ENCODE measurements at regions not wholly inside any gene's neighbourhood (a gene's known extent, or its start where the extent isn't known, plus 50 kb on each side); places are given as distances from the start of the nearest gene placed in this dataset.

- Histone ChIP-seq H3K36me3 (no peaks in the 10 kb centered on the region), H3K4me1 (ENCODE audit: low read depth) (no peaks in the 10 kb centered on the region), H3K4me3 (no peak overlapping the region), H3K9me3 (ENCODE audit: low read depth) (no peaks in the 10 kb centered on the region), H3K27ac (no peak overlapping the region), H3K27me3 (no peaks in the 10 kb centered on the region)
- TF ChIP-seq CTCF (IDR thresholded peaks at IDR 0.05; ENCODE audit: low read depth, low read length) = no peak
- no peak for DNase-seq (ENCODE audit: low read depth in 1 of 2, low spot score in 1 of 2)
Measured at GRCh38 chr2:35741556-35741955, 614.0 kb upstream of the CRIM1 start.

GRCh38 chr2:35731674-35732073 is 623.9 kb upstream of the CRIM1 start:
- TF ChIP-seq CTCF (IDR thresholded peaks at IDR 0.05; ENCODE audit: low read depth, low read length) = no peak
- no peaks in the 10 kb centered on the region for H3K9me3 ChIP-seq (ENCODE audit: low read depth)
- DNase-seq (ENCODE audit: low read depth in 1 of 2, low spot score in 1 of 2) = no peak
- H3K4me1 ChIP-seq (ENCODE audit: low read depth) = no peaks in the 10 kb centered on the region
- no peak overlapping the region for H3K27ac ChIP-seq
- no peaks in the 10 kb centered on the region for H3K27me3 ChIP-seq
- no peaks in the 10 kb centered on the region for H3K36me3 ChIP-seq
- no peak overlapping the region for H3K4me3 ChIP-seq

- no peak overlapping the region for H3K4me3 ChIP-seq
- H3K4me1 ChIP-seq (ENCODE audit: low read depth) = no peaks in the 10 kb centered on the region
- no peak for DNase-seq (ENCODE audit: low read depth in 1 of 2, low spot score in 1 of 2)
- no peak overlapping the region for H3K27ac ChIP-seq
- H3K27me3 ChIP-seq = no peaks in the 10 kb centered on the region
- no peak for TF ChIP-seq CTCF (IDR thresholded peaks at IDR 0.05; ENCODE audit: low read depth, low read length)
- H3K9me3 ChIP-seq (ENCODE audit: low read depth) = no peaks in the 10 kb centered on the region
- H3K36me3 ChIP-seq = no peaks in the 10 kb centered on the region
Measured at GRCh38 chr2:35714883-35715282, 640.7 kb upstream of the CRIM1 start.

GRCh38 chr2:35708411-35708923 is 647.1 kb upstream of the CRIM1 start:
- H3K9me3 ChIP-seq (ENCODE audit: low read depth) = no peaks in the 10 kb centered on the region
- no peaks in the 10 kb centered on the region for H3K4me1 ChIP-seq (ENCODE audit: low read depth)
- no peak for TF ChIP-seq CTCF (IDR thresholded peaks at IDR 0.05; ENCODE audit: low read depth, low read length)
- H3K4me3 ChIP-seq = no peak overlapping the region
- H3K27me3 ChIP-seq = no peaks in the 10 kb centered on the region
- no peaks in the 10 kb centered on the region for H3K36me3 ChIP-seq
- DNase-seq (ENCODE audit: low read depth in 1 of 2, low spot score in 1 of 2) = no peak
- H3K27ac ChIP-seq = no peak overlapping the region

GRCh38 chr2:35688309-35688708 is 667.3 kb upstream of the CRIM1 start:
- Histone ChIP-seq H3K4me1 (ENCODE audit: low read depth) (no peaks in the 10 kb centered on the region), H3K36me3 (no peaks in the 10 kb centered on the region), H3K9me3 (ENCODE audit: low read depth) (no peaks in the 10 kb centered on the region), H3K27ac (no peak overlapping the region), H3K4me3 (no peak overlapping the region), H3K27me3 (no peaks in the 10 kb centered on the region)
- no peak for TF ChIP-seq CTCF (IDR thresholded peaks at IDR 0.05; ENCODE audit: low read depth, low read length)
- no peak for DNase-seq (ENCODE audit: low read depth in 1 of 2, low spot score in 1 of 2)
